Osteoblast (primary cell): ENCODE measurements at regions not wholly inside any gene's neighbourhood (a gene's known extent, or its start where the extent isn't known, plus 50 kb on each side); places are given as distances from the start of the nearest gene placed in this dataset.

Experiments
- DNase-seq: peaks from one replicate; pipeline ENCODE4 v3.0.0; 2011; ENCODE audit warnings: low spot score, mixed read lengths; ENCODE audit not compliant: insufficient read length; ENCODE audit errors: missing footprints
- H2AFZ ChIP-seq: 2 replicates; pipeline ENCODE4 v1.6.0; 2011; ENCODE audit warnings: mild to moderate bottlenecking, low read length
- H3K27ac ChIP-seq: 2 replicates; pipeline ENCODE4 v1.5.1; 2011; ENCODE audit warnings: mild to moderate bottlenecking, low read depth, low read length, moderate library complexity
- H3K27me3 ChIP-seq: 2 replicates; pipeline ENCODE4 v1.6.0; 2012; ENCODE audit warnings: mild to moderate bottlenecking, control low read depth, inconsistent platforms, low read length, moderate library complexity; ENCODE audit not compliant: insufficient read depth
- H3K36me3 ChIP-seq: 2 replicates; pipeline ENCODE4 v1.5.1; 2011; ENCODE audit warnings: mild to moderate bottlenecking, low read length, control low read depth, moderate library complexity; ENCODE audit not compliant: insufficient read depth
- H3K4me1 ChIP-seq: 2 replicates; pipeline ENCODE4 v1.5.1; 2011; ENCODE audit warnings: mild to moderate bottlenecking, low read length, control low read depth, moderate library complexity; ENCODE audit not compliant: insufficient read depth
- H3K4me2 ChIP-seq: 2 replicates; pipeline ENCODE4 v1.6.0; 2011; ENCODE audit warnings: mild to moderate bottlenecking, low read length; ENCODE audit not compliant: insufficient read depth
- H3K4me3 ChIP-seq: fragments of 200-600 bp; sonication (generic); 3 replicates; pipeline ENCODE4 v1.5.1; 2012; ENCODE audit warnings: mild to moderate bottlenecking, low read length, inconsistent platforms; ENCODE audit not compliant: insufficient read depth
- H3K79me2 ChIP-seq: 2 replicates; pipeline ENCODE4 v1.6.0; 2012; ENCODE audit warnings: mild to moderate bottlenecking, low read length, control low read depth, inconsistent platforms; ENCODE audit not compliant: insufficient read depth
- H3K9me3 ChIP-seq: 2 replicates; pipeline ENCODE4 v1.5.1; 2011; ENCODE audit warnings: low read depth, low read length, control low read depth
- H4K20me1 ChIP-seq: 2 replicates; pipeline ENCODE4 v1.6.0; 2012; ENCODE audit warnings: mild to moderate bottlenecking, low read length, control low read depth; ENCODE audit not compliant: insufficient read depth
- TF ChIP-seq, protein P1 (sequence below): IDR thresholded peaks from 2 replicates; pipeline ENCODE4 v1.5.1; 2011; ENCODE audit warnings: mild to moderate bottlenecking, low read depth, low read length, moderate library complexity; ENCODE audit errors: extremely low read depth

DNA sequence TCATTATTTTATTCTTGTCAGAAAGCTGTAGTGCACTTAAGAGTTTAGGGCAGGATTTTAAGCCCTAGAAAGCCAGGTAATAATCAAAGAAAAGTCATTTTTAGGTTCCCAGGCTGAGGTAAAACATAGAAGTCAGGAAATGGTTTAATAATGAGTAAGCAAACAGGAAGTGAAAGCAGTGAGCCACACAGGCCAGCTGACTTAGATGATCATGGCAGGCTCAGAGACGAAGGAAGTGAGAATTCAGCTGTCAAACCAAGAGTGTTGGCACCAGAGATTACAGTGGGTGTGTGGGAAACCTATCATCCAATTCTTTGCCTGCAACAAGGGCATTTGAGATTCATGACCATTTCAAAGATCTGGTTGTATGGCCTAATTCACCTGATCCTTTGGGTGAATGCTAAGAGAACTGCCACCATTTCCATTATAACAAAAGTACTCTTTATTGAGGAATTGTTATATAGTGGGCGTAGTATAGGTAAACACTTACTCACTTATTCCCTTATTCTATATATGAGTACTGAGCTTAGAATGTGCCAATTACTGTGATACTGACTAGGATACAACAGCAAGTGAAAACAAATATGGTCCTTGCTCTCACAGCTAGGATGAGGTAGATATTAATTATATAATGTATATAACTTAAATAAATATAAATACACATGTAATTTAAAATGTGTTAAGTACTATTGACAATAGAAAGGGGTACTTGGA lies 103.7 kb upstream of the EDNRB start:
- peak; percentile 48 for DNase-seq
- TF ChIP-seq, protein P1, sequence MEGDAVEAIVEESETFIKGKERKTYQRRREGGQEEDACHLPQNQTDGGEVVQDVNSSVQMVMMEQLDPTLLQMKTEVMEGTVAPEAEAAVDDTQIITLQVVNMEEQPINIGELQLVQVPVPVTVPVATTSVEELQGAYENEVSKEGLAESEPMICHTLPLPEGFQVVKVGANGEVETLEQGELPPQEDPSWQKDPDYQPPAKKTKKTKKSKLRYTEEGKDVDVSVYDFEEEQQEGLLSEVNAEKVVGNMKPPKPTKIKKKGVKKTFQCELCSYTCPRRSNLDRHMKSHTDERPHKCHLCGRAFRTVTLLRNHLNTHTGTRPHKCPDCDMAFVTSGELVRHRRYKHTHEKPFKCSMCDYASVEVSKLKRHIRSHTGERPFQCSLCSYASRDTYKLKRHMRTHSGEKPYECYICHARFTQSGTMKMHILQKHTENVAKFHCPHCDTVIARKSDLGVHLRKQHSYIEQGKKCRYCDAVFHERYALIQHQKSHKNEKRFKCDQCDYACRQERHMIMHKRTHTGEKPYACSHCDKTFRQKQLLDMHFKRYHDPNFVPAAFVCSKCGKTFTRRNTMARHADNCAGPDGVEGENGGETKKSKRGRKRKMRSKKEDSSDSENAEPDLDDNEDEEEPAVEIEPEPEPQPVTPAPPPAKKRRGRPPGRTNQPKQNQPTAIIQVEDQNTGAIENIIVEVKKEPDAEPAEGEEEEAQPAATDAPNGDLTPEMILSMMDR, result no peak
- H2AFZ ChIP-seq, result peak overlapping the region; percentile 5
- H3K79me2 ChIP-seq, result no peaks in the 10 kb centered on the region
- no peak overlapping the region for H3K4me2 ChIP-seq
- no peaks in the 10 kb centered on the region for H4K20me1 ChIP-seq
- no peaks in the 10 kb centered on the region for H3K27me3 ChIP-seq
- H3K27ac ChIP-seq, result no peak overlapping the region
- no peak overlapping the region for H3K4me3 ChIP-seq
- H3K36me3 ChIP-seq, result no peaks in the 10 kb centered on the region
- no peaks in the 10 kb centered on the region for H3K4me1 ChIP-seq
- no peaks in the 10 kb centered on the region for H3K9me3 ChIP-seq

DNA sequence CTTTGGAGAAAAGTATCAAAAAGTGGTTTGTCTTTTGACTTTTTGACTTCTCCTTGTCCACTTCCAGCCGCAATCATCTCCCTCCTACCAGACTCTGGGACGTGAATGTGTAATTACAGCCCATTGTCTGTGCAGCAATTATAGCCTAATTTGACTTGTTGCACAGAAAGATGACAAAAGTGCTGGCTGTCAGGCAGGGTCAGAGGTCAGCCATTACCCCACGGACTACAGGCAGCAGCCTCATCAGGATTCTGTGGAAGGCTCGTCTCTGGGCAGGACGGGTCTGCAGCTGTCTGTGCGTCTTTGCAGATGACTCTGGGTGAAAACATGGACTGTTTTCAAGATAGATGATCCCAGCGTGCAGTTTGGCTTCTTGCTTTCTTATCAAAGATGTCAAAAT lies 102.2 kb upstream of the EDNRB start:
- H2AFZ ChIP-seq, result no peak overlapping the region
- no peak overlapping the region for H3K4me2 ChIP-seq
- H3K27ac ChIP-seq, result no peak overlapping the region
- TF ChIP-seq, protein P1, result no peak
- H3K4me3 ChIP-seq, result no peak overlapping the region
- no peaks in the 10 kb centered on the region for H3K4me1 ChIP-seq
- H3K79me2 ChIP-seq, result no peaks in the 10 kb centered on the region
- no peaks in the 10 kb centered on the region for H3K9me3 ChIP-seq
- H4K20me1 ChIP-seq, result no peaks in the 10 kb centered on the region
- no peak for DNase-seq
- no peaks in the 10 kb centered on the region for H3K36me3 ChIP-seq
- H3K27me3 ChIP-seq, result no peaks in the 10 kb centered on the region

- Histone ChIP-seq H3K9me3 (no peaks in the 10 kb centered on the region), H3K27me3 (no peaks in the 10 kb centered on the region), H2AFZ (no peak overlapping the region), H3K27ac (no peak overlapping the region), H3K79me2 (no peaks in the 10 kb centered on the region), H3K4me1 (no peaks in the 10 kb centered on the region), H3K4me3 (no peak overlapping the region), H3K4me2 (no peak overlapping the region), H3K36me3 (no peaks in the 10 kb centered on the region), H4K20me1 (no peaks in the 10 kb centered on the region)
- TF ChIP-seq, protein P1, result no peak
- DNase-seq, result no peak
Measured at GRCh38 chr13:78015782-78016181, 97.2 kb upstream of the EDNRB start.

DNA sequence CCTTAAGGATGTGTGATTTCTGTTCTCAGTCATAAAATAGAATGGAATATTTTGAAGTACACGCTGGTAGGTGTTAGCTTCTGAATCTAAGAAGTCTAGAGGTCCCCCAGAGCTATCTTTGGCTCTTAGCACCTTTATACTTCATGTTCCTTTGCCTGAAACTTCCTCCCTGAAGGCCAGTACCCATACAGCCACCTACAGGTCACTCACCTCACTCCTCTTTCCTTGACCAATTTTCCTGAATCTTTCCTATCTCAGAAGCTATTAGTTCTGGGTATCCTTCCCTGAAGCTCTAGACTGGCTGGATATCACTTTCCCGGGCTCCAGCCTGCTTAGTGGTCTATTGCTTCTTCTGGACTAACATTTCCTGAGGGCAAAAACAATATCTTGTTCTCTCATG lies 93.4 kb upstream of the EDNRB start:
- Histone ChIP-seq H3K27me3 (no peaks in the 10 kb centered on the region), H2AFZ (no peak overlapping the region), H3K4me2 (no peak overlapping the region), H3K27ac (no peak overlapping the region), H3K36me3 (no peaks in the 10 kb centered on the region), H3K4me1 (no peaks in the 10 kb centered on the region), H3K4me3 (no peak overlapping the region), H3K79me2 (no peaks in the 10 kb centered on the region), H3K9me3 (no peaks in the 10 kb centered on the region), H4K20me1 (no peaks in the 10 kb centered on the region)
- TF ChIP-seq, protein P1, result no peak
- DNase-seq, result no peak
